Esophagus squamous epithelium (tissue), 5 donors: ENCODE measurements at regions not wholly inside any gene's neighbourhood (a gene's known extent, or its start where the extent isn't known, plus 50 kb on each side); places are given as distances from the start of the nearest gene placed in this dataset.

Experiments
- DNase-seq: peaks from one replicate; lab custom pipeline; 2025; lab: John Stamatoyannopoulos, UW
- H3K27ac ChIP-seq, 4 donors: fragments of 200-600 bp; sonication (generic); one replicate each; pipeline ENCODE4 v1.5.1; 2016 to 2019; ENCODE audit warnings: mild to moderate bottlenecking in 1 of 4
- H3K27me3 ChIP-seq, 4 donors: fragments of 200-600 bp; sonication (generic); 1 replicate in 3 of 4; 2 replicates in 1 of 4; pipeline versions ENCODE4 v1.5.1 to v1.6.0; 2017 to 2021; ENCODE audit warnings: antibody characterized with exemption in 1 of 4
- H3K36me3 ChIP-seq, 3 donors: fragments of 200-600 bp; sonication (generic); one replicate each; pipeline ENCODE4 v1.5.1; 2016 to 2019
- H3K4me1 ChIP-seq, 3 donors: fragments of 200-600 bp; sonication (generic); one replicate each; pipeline ENCODE4 v1.5.1; 2017 to 2019
- H3K4me3 ChIP-seq, 4 donors: fragments of 200-600 bp; sonication (generic); 1 replicate in 3 of 4; 2 replicates in 1 of 4; pipeline ENCODE4 v1.5.1; 2016 to 2019; ENCODE audit warnings: mild to moderate bottlenecking in 2 of 4, moderate library complexity in 1 of 4
- H3K9me3 ChIP-seq, 3 donors: fragments of 200-600 bp; sonication (generic); one replicate each; pipeline ENCODE4 v1.5.1; 2016 to 2019
- CTCF ChIP-seq, 6 experiments: fragments of 450-650 bp in 4 of 6; fragments of 200-600 bp in 2 of 6; sonication (generic) in 2 of 6; IDR thresholded peaks; one replicate each; pipeline ENCODE4 v1.5.1; 2016 to 2019; ENCODE audit warnings: antibody characterized with exemption in 6 of 6, mild to moderate bottlenecking in 4 of 6, moderate library complexity in 4 of 6
- POLR2A ChIP-seq, 4 donors: fragments of 450-650 bp; IDR thresholded peaks; one replicate each; pipeline ENCODE4 v1.6.1; 2017; ENCODE audit warnings: antibody characterized with exemption in 4 of 4, mild to moderate bottlenecking in 4 of 4, moderate library complexity in 3 of 4
- WGBS, 2 donors: methylation state at CpG; one replicate each; pipeline ENCODE4 v1.1.5; 2018; 5-methylcytosine and 5-hydroxymethylcytosine counted together
- intact Hi-C: fragments of 100-400 bp; cut with DNase I; formaldehyde crosslinking; loops from one replicate; pipeline ENCODE4 v1.15.0; 2022
- donor health status: DM: yes; HTN: yes; CAD: no.

GRCh38 chr17:71287071-71287823 is 833.6 kb upstream of the SOX9 start:
- Histone ChIP-seq H3K9me3 (no peaks in the 10 kb centered on the region), H3K36me3 (no peaks in the 10 kb centered on the region), H3K27me3 (no peaks in the 10 kb centered on the region), H3K4me3 (no peak overlapping the region), H3K4me1 (peaks cover 0 to 6% (median 0%) of the 10 kb centered on the region in 3 donors), H3K27ac (no peak overlapping the region)
- intact Hi-C loops, result no loop called here
- no peak for DNase-seq
- 32 to 33% methylated on average over 12 to 16 of the region's 17 CpGs for WGBS, 2 donors
- TF ChIP-seq CTCF (IDR thresholded peaks at IDR 0.05) (no peak), POLR2A (IDR thresholded peaks at IDR 0.05) (no peak)

- Histone ChIP-seq H3K4me3 (no peak overlapping the region), H3K27me3 (no peaks in the 10 kb centered on the region), H3K27ac (no peak overlapping the region), H3K36me3 (no peaks in the 10 kb centered on the region), H3K4me1 (peaks cover 0 to 6% (median 0%) of the 10 kb centered on the region in 3 donors), H3K9me3 (no peaks in the 10 kb centered on the region)
- TF ChIP-seq CTCF (IDR thresholded peaks at IDR 0.05) (no peak), POLR2A (IDR thresholded peaks at IDR 0.05) (no peak)
- WGBS, 2 donors, result 44 to 73% methylated on average over 1 of the region's 1 CpG
- intact Hi-C loops, result no loop called here
- no peak for DNase-seq
Observed at GRCh38 chr17:71292006-71292405, 828.8 kb upstream of the SOX9 start.

- intact Hi-C loops, result no loop called here
- Histone ChIP-seq H3K27me3 (no peaks in the 10 kb centered on the region), H3K4me1 (no peaks in the 10 kb centered on the region), H3K9me3 (no peaks in the 10 kb centered on the region), H3K36me3 (no peaks in the 10 kb centered on the region), H3K4me3 (no peak overlapping the region), H3K27ac (no peak overlapping the region)
- TF ChIP-seq CTCF (IDR thresholded peaks at IDR 0.05), result no peak
- TF ChIP-seq POLR2A (IDR thresholded peaks at IDR 0.05), result no peak
- 85 to 92% methylated on average over 1 of the region's 1 CpG for WGBS, 2 donors
- no peak for DNase-seq
Observed at GRCh38 chr17:71296005-71296404, 824.8 kb upstream of the SOX9 start.

- H3K9me3 ChIP-seq, result peaks cover 0 to 5% (median 0%) of the 10 kb centered on the region in 3 donors
- TF ChIP-seq CTCF (IDR thresholded peaks at IDR 0.05) (no peak), POLR2A (IDR thresholded peaks at IDR 0.05) (no peak)
- H3K27me3 ChIP-seq, result no peaks in the 10 kb centered on the region
- H3K4me3 ChIP-seq, result no peak overlapping the region
- no peaks in the 10 kb centered on the region for H3K36me3 ChIP-seq
- no peak overlapping the region for H3K27ac ChIP-seq
- no peak for DNase-seq
- intact Hi-C loops, result no loop called here
- H3K4me1 ChIP-seq, result no peaks in the 10 kb centered on the region
Observed at GRCh38 chr17:71301063-71301462, 819.8 kb upstream of the SOX9 start.

- no peak for DNase-seq
- Histone ChIP-seq H3K27ac (no peak overlapping the region), H3K4me3 (no peak overlapping the region), H3K4me1 (no peaks in the 10 kb centered on the region), H3K9me3 (peaks cover 0 to 5% (median 0%) of the 10 kb centered on the region in 3 donors), H3K27me3 (no peaks in the 10 kb centered on the region), H3K36me3 (no peaks in the 10 kb centered on the region)
- intact Hi-C loops, result no loop called here
- TF ChIP-seq CTCF (IDR thresholded peaks at IDR 0.05) (no peak), POLR2A (IDR thresholded peaks at IDR 0.05) (no peak)
- WGBS, 2 donors, result 70% methylated on average over 9 of the region's 9 CpGs
Observed at GRCh38 chr17:71302721-71303549, 817.9 kb upstream of the SOX9 start.
